A673 (cell line): ENCODE measurements at regions not wholly inside any gene's neighbourhood (a gene's known extent, or its start where the extent isn't known, plus 50 kb on each side); places are given as distances from the start of the nearest gene placed in this dataset.

Source experiments
- BruUV-seq: library from RNA; stranded (reverse); fragments of 400-500 nt; replicated peaks from 2 replicates; lab custom pipeline; 2021; lab: Mats Ljungman, UMichigan
- CTCF ChIA-PET: fragments of 300-600 bp; sonication (Branson Sonifier 250); formaldehyde crosslinking; loops from one replicate; lab custom pipeline; 2022; ENCODE audit warnings: antibody characterized with exemption; lab: Charles Lee
- POLR2A ChIA-PET: fragments of 300-600 bp; sonication (Branson Sonifier 250); formaldehyde crosslinking; loops from one replicate; lab custom pipeline; 2022; ENCODE audit warnings: antibody characterized with exemption; ENCODE audit not compliant: low non-redundant PET; lab: Charles Lee
- DNase-seq: peaks from one replicate; pipeline ENCODE4 v3.0.0-alpha.2; 2015; ENCODE audit warnings: low spot score
- H3K27ac ChIP-seq: fragments of 200-600 bp; sonication (generic); 2 replicates; pipeline ENCODE4 v1.5.1; 2016; ENCODE audit warnings: mixed run types, low read depth, mild to moderate bottlenecking, mixed read lengths, antibody characterized with exemption, low read length; ENCODE audit not compliant: poor library complexity, severe bottlenecking
- H3K27me3 ChIP-seq: fragments of 200-600 bp; sonication (generic); replicated peaks from 2 replicates; pipeline ENCODE4 v1.6.1; 2017; ENCODE audit warnings: mixed run types, low read depth, mild to moderate bottlenecking, mixed read lengths, antibody characterized with exemption, low read length; ENCODE audit not compliant: insufficient read depth, poor library complexity
- H3K36me3 ChIP-seq: fragments of 200-600 bp; sonication (generic); 2 replicates; pipeline ENCODE4 v1.6.1; 2016; ENCODE audit warnings: mixed run types, mild to moderate bottlenecking, mixed read lengths, antibody characterized with exemption, low read length; ENCODE audit not compliant: insufficient read depth, poor library complexity, severe bottlenecking
- H3K4me1 ChIP-seq: fragments of 200-600 bp; sonication (generic); 2 replicates; pipeline ENCODE4 v1.6.1; 2017; ENCODE audit warnings: mixed run types, mild to moderate bottlenecking, mixed read lengths, antibody characterized with exemption, low read length; ENCODE audit not compliant: insufficient read depth, poor library complexity, severe bottlenecking
- H3K4me3 ChIP-seq: fragments of 200-600 bp; sonication (generic); 2 replicates; pipeline ENCODE4 v1.5.1; 2016; ENCODE audit warnings: low read depth, mixed run types, mild to moderate bottlenecking, mixed read lengths, low read length; ENCODE audit not compliant: poor library complexity, severe bottlenecking
- H3K9me3 ChIP-seq: fragments of 200-600 bp; sonication (generic); 2 replicates; pipeline ENCODE4 v1.6.1; 2016; ENCODE audit warnings: mixed run types, low read depth, mild to moderate bottlenecking, mixed read lengths, antibody characterized with exemption, low read length; ENCODE audit not compliant: poor library complexity, severe bottlenecking
- EZH2 ChIP-seq: fragments of 200-600 bp; sonication (generic); IDR thresholded peaks from 2 replicates; pipeline ENCODE4 v1.6.1; 2017; ENCODE audit warnings: borderline replicate concordance, low read depth, mild to moderate bottlenecking, mixed read lengths, antibody characterized with exemption, low read length; ENCODE audit not compliant: poor library complexity, severe bottlenecking
- intact Hi-C: fragments of 100-400 bp; cut with micrococcal nuclease; formaldehyde crosslinking; loops from one replicate; pipeline ENCODE4 v1.10.0; 2022; ENCODE audit not compliant: unreplicated experiment
- TF ChIP-seq, protein P1 (sequence below): fragments of 300-800, 200-600 bp; sonication (generic); conservative IDR thresholded peaks from 2 replicates; pipeline ENCODE4 v1.5.1; 2017; ENCODE audit warnings: low read depth, mild to moderate bottlenecking, antibody characterized with exemption, low read length, moderate library complexity, mixed read lengths

DNA sequence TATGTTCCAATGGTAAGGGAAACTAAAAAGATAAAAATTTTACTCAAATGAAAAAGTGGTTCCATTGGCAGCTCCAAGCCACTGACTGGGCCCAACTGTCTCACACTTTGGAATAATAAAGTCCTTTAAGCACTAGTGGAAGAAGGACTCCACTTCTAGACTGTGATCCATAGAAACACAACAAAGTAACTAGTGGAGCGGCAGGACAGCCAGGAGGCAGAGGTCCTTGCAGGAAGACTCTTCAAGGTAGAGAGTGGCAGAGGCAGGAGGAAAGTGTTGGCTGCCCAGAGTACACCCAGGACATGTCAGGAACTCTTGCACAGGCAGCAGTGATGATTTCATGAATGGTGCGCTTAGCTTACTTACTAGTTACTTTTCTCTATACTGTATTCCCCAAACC, 65.0 kb upstream of the CCN6 start:
- no peaks in the 10 kb centered on the region for H3K9me3 ChIP-seq
- peaks cover 4% of the 10 kb centered on the region for H3K4me1 ChIP-seq
- intact Hi-C loops: loop anchor here (10.0 kb wide), 1 partner anchor 64 kb away; no protein-coding TSS in a partner anchor
- H3K27ac ChIP-seq: no peak overlapping the region
- TF ChIP-seq EZH2: no peak
- TF ChIP-seq, protein P1, sequence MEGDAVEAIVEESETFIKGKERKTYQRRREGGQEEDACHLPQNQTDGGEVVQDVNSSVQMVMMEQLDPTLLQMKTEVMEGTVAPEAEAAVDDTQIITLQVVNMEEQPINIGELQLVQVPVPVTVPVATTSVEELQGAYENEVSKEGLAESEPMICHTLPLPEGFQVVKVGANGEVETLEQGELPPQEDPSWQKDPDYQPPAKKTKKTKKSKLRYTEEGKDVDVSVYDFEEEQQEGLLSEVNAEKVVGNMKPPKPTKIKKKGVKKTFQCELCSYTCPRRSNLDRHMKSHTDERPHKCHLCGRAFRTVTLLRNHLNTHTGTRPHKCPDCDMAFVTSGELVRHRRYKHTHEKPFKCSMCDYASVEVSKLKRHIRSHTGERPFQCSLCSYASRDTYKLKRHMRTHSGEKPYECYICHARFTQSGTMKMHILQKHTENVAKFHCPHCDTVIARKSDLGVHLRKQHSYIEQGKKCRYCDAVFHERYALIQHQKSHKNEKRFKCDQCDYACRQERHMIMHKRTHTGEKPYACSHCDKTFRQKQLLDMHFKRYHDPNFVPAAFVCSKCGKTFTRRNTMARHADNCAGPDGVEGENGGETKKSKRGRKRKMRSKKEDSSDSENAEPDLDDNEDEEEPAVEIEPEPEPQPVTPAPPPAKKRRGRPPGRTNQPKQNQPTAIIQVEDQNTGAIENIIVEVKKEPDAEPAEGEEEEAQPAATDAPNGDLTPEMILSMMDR: no peak
- POLR2A ChIA-PET: no interaction called here
- H3K27me3 ChIP-seq: no peaks in the 10 kb centered on the region
- DNase-seq: no peak
- no peak overlapping the region for H3K4me3 ChIP-seq
- CTCF ChIA-PET: no interaction called here
- BruUV-seq: no TSS peak
- H3K36me3 ChIP-seq: no peaks in the 10 kb centered on the region

DNA sequence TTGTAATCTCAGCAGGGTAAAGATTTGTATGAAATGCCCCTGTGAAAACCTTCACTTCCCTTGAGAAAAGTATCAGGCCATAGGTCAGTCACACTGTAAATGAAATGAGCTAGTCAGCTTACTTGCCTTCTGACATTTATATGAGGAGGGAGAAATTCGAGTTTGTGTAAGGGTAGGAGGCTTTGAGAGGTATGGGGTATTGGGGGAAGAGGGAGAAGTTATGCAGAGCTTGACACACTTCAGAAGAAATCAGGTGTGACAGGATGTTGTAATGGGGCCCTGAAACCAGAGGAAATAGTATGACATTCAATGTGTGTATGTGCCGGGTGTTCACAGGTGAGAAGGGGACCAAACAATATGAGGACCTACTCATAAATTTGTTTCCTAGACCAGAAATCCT, 64.2 kb upstream of the CCN6 start:
- TF ChIP-seq, protein P1: no peak
- no peak for TF ChIP-seq EZH2
- POLR2A ChIA-PET: no interaction called here
- no peaks in the 10 kb centered on the region for H3K9me3 ChIP-seq
- no peaks in the 10 kb centered on the region for H3K27me3 ChIP-seq
- H3K27ac ChIP-seq: no peak overlapping the region
- no peaks in the 10 kb centered on the region for H3K36me3 ChIP-seq
- no peak overlapping the region for H3K4me3 ChIP-seq
- CTCF ChIA-PET: no interaction called here
- intact Hi-C loops: loop anchor here (10.0 kb wide), 1 partner anchor 65 kb away; no protein-coding TSS in a partner anchor
- DNase-seq: no peak
- BruUV-seq: no TSS peak
- peaks cover 4% of the 10 kb centered on the region for H3K4me1 ChIP-seq

DNA sequence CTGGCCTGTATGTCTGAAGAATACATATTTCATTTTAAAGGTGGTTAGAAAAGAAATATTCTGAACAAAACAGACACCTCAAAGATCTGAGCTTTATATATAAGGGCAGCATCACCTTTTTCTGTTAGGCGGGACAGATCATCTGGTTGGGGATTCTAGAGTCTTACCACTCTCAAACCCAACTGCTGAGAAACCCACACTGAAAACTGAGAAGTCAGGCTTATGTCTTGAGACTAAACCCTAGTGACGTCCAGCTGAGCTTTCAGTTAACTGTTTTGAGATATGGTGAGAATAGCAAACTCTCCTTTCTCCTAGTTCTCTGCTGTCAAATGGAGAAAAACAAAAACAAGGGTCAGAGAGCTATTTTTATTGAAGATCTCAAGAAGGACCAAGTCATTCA, 63.7 kb upstream of the CCN6 start:
- DNase-seq: no peak
- no peaks in the 10 kb centered on the region for H3K36me3 ChIP-seq
- intact Hi-C loops: no loop called here
- TF ChIP-seq, protein P1: no peak
- no peak for TF ChIP-seq EZH2
- H3K27ac ChIP-seq: no peak overlapping the region
- CTCF ChIA-PET: no interaction called here
- no peaks in the 10 kb centered on the region for H3K27me3 ChIP-seq
- POLR2A ChIA-PET: no interaction called here
- peaks cover 4% of the 10 kb centered on the region for H3K4me1 ChIP-seq
- no peak overlapping the region for H3K4me3 ChIP-seq
- no peaks in the 10 kb centered on the region for H3K9me3 ChIP-seq
- no TSS peak for BruUV-seq
